GM21737 (cell line): ENCODE measurements at regions not wholly inside any gene's neighbourhood (a gene's known extent, or its start where the extent isn't known, plus 50 kb on each side); places are given as distances from the start of the nearest gene placed in this dataset.
"Not testable (repeated sequence)": the region's sequence is repeated elsewhere in the genome, so short reads cannot be mapped to it uniquely, and the experiment has no call there.

Experiments used
- ATAC-seq: cut with Tn5 transposase; IDR thresholded peaks from one replicate; pipeline ENCODE4 v1.9.1; 2021; ENCODE audit warnings: mild to moderate bottlenecking, moderate library complexity; ENCODE audit not compliant: unreplicated experiment

- no peak for ATAC-seq
Observed at GRCh38 chr9:115444959-115445358, 327.0 kb upstream of the TNC start.

- no peak for ATAC-seq
Observed at GRCh38 chr9:115445655-115446054, 327.7 kb upstream of the TNC start.

DNA sequence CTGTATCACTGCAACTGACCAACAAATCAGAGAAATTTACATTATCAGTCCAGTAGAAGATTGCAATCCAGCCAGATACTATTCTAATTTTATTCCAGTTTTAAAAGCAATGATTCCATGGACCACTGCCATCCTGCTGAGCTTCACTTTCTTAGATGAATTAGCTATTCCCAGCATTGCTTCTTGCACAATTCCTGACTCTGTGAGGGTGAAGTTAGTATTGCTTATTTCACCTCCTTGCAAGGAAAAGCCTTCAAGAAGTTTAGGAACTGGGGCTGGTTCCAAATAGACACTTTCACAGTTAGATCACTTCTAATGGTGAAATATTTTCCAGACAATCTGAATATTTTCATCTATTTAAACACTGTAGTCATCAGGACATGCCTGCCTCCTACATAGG, 338.6 kb upstream of the TNC start:
- ATAC-seq: no peak

DNA sequence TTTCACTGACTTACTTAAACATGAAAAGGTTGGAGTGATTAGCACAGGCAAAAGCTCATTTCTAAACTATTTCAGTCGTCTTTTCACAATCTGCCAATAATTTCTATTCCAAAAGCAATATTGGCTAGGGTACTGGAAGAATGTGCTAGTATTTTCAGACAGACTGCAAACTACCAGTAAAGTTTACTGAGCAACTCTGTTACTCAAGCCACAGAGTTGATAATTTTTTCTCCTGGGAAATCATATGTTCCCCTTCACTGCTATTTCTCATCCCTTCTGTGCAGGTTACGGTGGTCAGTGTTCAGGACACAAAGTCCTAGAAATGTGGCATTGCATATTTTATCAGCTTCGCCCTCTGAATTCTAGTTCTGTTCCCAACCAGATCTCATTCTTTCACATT, 343.3 kb upstream of the TNC start:
- no peak for ATAC-seq

- no peak for ATAC-seq
Observed at GRCh38 chr9:115462623-115463022, 344.7 kb upstream of the TNC start.

DNA sequence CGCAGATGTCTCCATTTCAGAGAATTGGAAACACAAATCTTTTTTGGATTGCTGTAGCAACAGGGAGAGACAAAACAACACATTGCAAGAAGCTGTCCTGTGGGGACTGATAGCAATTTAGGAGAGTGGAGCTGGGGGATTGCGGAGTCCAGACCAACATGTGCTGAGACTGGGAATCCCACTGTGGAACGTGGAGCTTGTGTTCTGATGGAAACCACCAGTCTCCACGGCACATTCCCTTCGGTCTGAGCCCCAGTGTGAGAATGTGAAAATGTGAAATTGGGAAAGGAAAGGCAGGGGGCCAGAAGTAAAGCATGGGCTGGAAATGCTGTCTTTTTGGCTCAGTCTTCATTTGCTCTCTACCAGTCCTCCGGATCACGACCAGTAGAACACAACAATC, 348.8 kb upstream of the TNC start:
- no peak for ATAC-seq

DNA sequence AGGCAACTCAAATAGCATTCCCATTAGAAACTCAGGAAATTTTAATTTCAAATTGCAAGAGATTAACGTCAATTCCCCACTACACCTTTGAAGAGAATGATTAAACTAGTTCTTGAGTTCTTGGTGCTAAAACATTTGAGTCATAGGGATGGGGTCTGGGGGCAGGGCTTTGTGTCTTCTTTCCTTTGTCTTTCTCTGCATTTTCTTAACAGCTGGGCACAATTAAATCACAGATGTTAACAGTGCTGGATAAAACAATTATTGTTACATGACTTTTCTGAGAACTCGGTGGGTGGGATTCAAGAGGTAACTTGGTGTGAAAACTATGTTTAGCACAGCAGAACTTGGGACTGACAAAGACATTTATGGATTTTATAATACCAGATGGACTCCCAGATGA, 351.9 kb upstream of the TNC start:
- ATAC-seq: no peak

DNA sequence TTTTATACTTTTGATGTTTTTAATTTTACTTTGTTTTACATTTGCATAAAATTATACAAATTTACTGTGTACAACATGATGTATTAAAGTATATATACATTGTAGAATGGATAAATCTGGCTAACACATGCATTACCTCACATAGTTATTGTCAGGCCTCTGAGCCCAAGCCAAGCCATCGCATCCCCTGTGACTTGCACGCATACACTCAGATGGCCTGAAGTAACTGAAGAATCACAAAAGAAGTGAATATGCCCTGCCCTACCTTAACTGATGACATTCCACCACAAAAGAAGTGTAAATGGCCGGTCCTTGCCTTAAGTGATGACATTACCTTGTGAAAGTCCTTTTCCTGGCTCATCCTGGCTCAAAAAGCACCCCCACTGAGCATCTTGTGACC, 355.1 kb upstream of the TNC start:
- ATAC-seq: not testable (repeated sequence)

DNA sequence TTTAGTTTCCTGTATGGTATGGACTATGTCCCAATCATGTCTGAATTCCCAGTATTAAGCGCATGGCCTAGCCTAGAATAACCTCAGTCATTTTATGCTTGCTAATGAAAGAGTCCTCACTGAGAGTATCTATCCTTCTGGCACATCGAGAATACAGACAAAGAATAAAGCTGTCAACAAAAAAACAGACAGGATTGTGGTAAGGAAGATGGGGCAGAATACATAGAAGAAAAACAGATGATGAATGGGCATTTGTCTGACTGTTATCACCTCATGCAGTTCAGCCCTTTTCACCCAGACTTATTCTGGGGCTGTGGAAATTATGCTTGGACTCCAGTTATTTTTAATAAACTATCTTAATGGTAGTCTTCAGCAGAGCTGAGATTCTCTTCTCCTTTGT, 363.8 kb upstream of the TNC start:
- no peak for ATAC-seq

GRCh38 chr9:115482747-115483146, 364.8 kb upstream of the TNC start:
- no peak for ATAC-seq

DNA sequence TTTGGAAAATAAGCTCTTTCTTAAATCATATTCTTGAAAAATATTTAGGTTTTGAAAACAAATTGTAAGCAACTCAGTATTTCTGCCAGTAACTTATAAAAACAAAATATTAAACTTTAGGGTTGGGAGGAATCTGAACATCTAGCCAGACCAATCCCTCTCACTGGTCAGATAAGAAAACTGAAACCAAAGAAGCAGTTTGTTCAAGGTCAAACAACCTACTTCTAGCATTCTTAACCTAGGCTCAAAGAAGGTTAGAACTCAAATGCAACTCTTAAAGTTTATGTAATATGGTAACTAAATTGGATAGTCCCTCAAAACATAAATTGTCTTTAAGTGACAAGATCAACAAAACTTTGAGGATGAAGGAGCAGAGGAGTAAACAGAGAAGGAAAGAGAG, 374.9 kb upstream of the TNC start:
- no peak for ATAC-seq

DNA sequence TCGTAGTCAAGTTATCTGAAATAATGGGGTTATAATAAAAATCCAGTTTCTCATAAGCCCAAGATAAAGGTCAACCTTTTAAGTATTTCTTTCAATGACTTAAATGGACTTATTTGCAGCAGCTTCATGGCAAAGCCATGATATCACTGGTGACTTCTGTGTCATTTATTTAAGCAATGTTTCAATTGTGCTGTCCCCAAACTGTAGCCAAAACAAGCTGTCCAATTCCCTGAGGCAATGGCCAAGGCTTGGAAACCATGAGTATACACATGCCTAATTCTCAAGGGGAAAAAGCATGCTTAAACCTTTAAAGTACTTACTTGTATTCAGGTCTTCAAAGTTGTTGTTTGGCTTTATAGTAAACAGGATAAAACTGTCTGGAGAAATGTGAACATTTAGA, 376.4 kb upstream of the TNC start:
- ATAC-seq: no peak

DNA sequence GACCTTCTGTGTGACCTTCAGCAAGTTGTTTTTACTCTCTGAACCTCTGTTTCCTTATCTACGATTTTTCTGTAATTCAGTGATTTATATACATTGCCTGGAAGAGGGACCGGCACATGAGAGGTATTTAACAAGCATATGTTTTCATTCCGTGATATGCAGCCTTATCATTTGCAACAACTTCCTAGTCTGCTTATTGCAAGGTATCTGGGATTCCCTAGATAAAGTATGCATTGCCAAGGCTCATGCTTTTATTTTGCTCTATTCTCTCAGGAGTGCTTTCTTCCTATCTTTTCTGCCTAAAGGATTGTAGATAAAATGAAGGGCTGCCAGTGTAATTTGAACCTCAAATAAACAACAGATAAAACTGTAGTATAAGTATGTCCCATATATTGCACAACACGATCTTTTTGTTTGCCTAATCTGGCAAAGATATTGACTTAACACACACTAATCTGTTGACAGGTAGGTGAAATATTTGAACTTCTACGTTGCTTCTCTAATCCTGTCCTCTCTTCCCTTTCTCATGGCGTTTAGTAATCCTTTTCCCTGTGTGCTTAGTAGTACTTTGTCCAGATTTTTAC, 377.2 kb upstream of the TNC start:
- ATAC-seq: no peak

GRCh38 chr9:115495836-115496235, 377.9 kb upstream of the TNC start:
- no peak for ATAC-seq

- no peak for ATAC-seq
Observed at GRCh38 chr9:115498303-115498702, 380.3 kb upstream of the TNC start.

GRCh38 chr9:115507148-115507547, 389.2 kb upstream of the TNC start:
- ATAC-seq: no peak

GRCh38 chr9:115513148-115513547, 395.2 kb upstream of the TNC start:
- ATAC-seq: no peak

DNA sequence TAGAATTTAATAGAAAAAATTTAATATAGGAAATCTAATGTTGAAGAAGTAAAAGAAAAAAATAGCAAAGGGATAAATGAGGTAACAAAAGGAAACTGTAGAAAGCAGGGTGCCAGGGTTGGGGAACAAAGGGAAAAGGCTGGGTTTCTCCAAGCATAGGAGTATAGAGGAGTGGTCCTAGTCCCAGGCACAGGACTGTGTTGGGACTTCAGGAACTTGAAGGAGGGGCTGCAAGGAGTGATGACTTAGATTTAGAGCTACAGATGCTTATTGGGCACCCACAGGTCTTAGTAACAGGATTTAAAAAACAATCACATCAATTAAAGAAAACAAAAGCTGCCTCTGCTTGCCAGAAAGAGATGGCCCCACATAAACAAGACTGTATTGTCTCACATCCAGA, 396.5 kb upstream of the TNC start:
- ATAC-seq: no peak

DNA sequence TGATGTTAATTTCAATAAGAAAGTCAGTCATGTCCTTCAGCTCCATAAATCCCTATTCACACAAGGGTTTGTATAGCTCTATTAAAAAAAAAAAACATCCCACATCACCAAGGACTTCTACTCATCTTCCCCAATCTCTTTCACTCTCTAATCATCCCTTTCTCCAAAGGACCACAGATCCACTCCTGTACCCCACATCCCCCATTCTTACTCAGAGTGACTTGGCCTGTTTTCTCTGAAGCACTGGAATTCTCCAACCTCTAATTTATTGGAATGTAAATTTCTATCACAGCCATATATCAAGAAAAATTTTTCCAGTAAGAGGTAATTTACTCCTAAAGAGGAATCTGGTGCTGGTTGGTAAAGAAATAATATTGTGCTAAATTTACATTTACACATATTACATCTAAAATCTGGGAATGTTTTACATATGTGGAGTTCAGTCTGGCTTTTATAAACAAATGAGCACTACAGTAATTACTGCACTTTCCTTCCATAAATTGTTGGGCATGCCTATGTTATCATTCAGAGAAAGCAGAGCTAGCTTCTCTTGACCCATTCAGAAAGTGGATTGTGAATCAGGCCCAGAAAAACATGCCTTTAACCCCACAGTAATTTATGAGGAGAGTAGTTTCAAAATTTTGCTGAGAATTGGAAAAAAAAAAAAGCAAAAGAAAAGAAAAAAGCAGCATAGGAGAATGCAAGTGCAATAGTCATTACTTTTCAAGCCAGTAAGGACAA, 399.5 kb upstream of the TNC start:
- ATAC-seq: no peak

DNA sequence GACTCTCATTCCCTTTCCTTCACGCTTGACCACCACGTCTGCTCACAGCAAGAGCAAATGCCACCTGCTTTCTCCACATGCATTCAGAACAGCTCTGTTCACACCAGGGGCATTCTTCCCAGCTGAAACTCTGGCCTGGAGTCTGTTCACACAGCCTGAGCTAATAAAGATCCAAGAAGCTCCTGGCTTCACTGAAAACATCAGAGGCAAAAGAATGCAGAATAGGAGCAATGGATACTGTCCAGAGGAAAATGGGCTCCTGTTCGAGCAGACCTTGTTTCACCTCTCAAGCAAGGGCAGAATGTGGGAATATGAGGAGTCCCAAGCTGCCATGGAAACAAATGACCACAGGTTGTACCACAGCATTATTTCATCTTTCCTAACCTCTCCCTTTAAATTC, 402.7 kb upstream of the TNC start:
- ATAC-seq: no peak

- ATAC-seq: no peak
Observed at GRCh38 chr9:115522912-115523311, 405.0 kb upstream of the TNC start.

DNA sequence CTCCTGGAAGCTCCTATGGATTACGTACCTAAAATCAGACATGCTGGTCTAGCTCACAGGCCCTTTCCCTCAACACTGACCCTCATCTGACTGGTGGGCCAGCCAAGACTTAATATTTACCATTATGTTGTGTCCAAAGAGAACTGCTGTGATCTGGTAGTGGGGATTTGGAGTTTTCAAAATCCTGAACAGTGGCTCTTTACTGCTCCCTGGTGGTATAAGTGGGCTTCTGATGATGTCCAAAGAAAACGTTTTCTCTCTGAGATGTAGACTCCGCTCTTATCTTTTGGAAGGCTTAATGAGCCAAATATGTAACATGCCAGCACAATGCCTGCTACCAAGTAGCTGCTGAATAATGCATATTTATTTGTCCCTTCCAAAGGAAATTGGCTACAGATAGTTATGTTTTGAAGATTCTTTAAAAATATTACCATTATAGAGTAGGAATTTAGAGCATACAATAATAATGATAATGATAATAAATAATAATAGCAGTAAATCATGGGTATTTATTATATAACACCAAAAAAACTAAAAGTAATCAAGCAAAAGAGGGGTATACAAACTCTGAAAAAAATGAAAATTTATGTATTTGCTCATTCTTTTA, 406.6 kb upstream of the TNC start:
- no peak for ATAC-seq
